HG02981 (cell line): ENCODE measurements at regions not wholly inside any gene's neighbourhood (a gene's known extent, or its start where the extent isn't known, plus 50 kb on each side); places are given as distances from the start of the nearest gene placed in this dataset.

Experiments
- ATAC-seq: cut with Tn5 transposase; IDR thresholded peaks from one replicate; pipeline ENCODE4 v1.9.1; 2021; ENCODE audit warnings: mild to moderate bottlenecking, moderate library complexity; ENCODE audit not compliant: unreplicated experiment

GRCh38 chr17:74040291-74040690, 163.2 kb upstream of the RPL38 start:
- no peak for ATAC-seq

- no peak for ATAC-seq
Measured at GRCh38 chr17:74040729-74041128, 162.7 kb upstream of the RPL38 start.

- ATAC-seq: no peak
Measured at GRCh38 chr17:74041869-74042640, 161.4 kb upstream of the RPL38 start.

- no peak for ATAC-seq
Measured at GRCh38 chr17:74042744-74043486, 160.6 kb upstream of the RPL38 start.

GRCh38 chr17:74043976-74044375, 159.5 kb upstream of the RPL38 start:
- no peak for ATAC-seq

GRCh38 chr17:74045608-74046280, 157.7 kb upstream of the RPL38 start:
- no peak for ATAC-seq

GRCh38 chr17:74049167-74049966, 154.1 kb upstream of the RPL38 start:
- ATAC-seq: no peak

GRCh38 chr17:74049967-74050458, 153.5 kb upstream of the RPL38 start:
- ATAC-seq: no peak

GRCh38 chr17:74051348-74051747, 152.1 kb upstream of the RPL38 start:
- ATAC-seq: no peak

GRCh38 chr17:74052993-74053711, 150.3 kb upstream of the RPL38 start:
- no peak for ATAC-seq

- ATAC-seq: no peak
Measured at GRCh38 chr17:74053712-74054078, 149.8 kb upstream of the RPL38 start.

- ATAC-seq: no peak
Measured at GRCh38 chr17:74054249-74054648, 149.2 kb upstream of the RPL38 start.

GRCh38 chr17:74055508-74056160, 147.8 kb upstream of the RPL38 start:
- ATAC-seq: no peak

- no peak for ATAC-seq
Measured at GRCh38 chr17:74059479-74060240, 143.8 kb upstream of the RPL38 start.

- ATAC-seq: no peak
Measured at GRCh38 chr17:74061758-74062157, 141.7 kb upstream of the RPL38 start.

GRCh38 chr17:74062234-74062633, 141.2 kb upstream of the RPL38 start:
- ATAC-seq: no peak

GRCh38 chr17:74063439-74063838, 140.0 kb upstream of the RPL38 start:
- no peak for ATAC-seq

- ATAC-seq: no peak
Measured at GRCh38 chr17:74070374-74070773, 133.1 kb upstream of the RPL38 start.
